ENCODE measurements at regions not wholly inside any gene's neighbourhood (a gene's known extent, or its start where the extent isn't known, plus 50 kb on each side); places are given as distances from the start of the nearest gene placed in this dataset.

DNA sequence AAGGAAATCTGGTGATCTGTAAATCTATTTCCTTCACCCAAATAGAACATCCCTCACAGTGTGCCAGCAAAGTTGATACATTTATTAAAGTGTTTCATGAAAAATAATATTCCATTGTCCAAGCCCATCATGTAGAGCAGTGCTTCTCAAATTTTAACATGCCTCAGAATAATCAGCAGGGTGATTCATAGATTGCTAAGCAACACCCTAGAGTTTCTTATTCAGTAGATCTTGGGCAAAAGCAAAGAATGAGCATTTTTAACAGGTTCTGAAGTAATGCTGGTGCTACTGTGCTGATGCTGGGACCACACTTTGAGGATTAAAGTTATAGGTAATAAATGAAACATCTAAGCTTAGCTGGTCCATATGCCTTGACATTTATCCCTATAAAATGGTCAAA lies 210.5 kb downstream of the ZIC4 start:
- H3K4me1 ChIP-seq (ENCODE audit: insufficient read depth), result no peaks in the 10 kb centered on the region
- no peak for DNase-seq (ENCODE audit: low spot score)
- H3K9me3 Mint-ChIP-seq, result peaks cover 2% of the 10 kb centered on the region; the same call in 2 of the 3 replicates
- H3K27me3 Mint-ChIP-seq (ENCODE audit: insufficient read depth, low read depth, poor library complexity), result no peaks in the 10 kb centered on the region
- TF ChIP-seq, protein P1, sequence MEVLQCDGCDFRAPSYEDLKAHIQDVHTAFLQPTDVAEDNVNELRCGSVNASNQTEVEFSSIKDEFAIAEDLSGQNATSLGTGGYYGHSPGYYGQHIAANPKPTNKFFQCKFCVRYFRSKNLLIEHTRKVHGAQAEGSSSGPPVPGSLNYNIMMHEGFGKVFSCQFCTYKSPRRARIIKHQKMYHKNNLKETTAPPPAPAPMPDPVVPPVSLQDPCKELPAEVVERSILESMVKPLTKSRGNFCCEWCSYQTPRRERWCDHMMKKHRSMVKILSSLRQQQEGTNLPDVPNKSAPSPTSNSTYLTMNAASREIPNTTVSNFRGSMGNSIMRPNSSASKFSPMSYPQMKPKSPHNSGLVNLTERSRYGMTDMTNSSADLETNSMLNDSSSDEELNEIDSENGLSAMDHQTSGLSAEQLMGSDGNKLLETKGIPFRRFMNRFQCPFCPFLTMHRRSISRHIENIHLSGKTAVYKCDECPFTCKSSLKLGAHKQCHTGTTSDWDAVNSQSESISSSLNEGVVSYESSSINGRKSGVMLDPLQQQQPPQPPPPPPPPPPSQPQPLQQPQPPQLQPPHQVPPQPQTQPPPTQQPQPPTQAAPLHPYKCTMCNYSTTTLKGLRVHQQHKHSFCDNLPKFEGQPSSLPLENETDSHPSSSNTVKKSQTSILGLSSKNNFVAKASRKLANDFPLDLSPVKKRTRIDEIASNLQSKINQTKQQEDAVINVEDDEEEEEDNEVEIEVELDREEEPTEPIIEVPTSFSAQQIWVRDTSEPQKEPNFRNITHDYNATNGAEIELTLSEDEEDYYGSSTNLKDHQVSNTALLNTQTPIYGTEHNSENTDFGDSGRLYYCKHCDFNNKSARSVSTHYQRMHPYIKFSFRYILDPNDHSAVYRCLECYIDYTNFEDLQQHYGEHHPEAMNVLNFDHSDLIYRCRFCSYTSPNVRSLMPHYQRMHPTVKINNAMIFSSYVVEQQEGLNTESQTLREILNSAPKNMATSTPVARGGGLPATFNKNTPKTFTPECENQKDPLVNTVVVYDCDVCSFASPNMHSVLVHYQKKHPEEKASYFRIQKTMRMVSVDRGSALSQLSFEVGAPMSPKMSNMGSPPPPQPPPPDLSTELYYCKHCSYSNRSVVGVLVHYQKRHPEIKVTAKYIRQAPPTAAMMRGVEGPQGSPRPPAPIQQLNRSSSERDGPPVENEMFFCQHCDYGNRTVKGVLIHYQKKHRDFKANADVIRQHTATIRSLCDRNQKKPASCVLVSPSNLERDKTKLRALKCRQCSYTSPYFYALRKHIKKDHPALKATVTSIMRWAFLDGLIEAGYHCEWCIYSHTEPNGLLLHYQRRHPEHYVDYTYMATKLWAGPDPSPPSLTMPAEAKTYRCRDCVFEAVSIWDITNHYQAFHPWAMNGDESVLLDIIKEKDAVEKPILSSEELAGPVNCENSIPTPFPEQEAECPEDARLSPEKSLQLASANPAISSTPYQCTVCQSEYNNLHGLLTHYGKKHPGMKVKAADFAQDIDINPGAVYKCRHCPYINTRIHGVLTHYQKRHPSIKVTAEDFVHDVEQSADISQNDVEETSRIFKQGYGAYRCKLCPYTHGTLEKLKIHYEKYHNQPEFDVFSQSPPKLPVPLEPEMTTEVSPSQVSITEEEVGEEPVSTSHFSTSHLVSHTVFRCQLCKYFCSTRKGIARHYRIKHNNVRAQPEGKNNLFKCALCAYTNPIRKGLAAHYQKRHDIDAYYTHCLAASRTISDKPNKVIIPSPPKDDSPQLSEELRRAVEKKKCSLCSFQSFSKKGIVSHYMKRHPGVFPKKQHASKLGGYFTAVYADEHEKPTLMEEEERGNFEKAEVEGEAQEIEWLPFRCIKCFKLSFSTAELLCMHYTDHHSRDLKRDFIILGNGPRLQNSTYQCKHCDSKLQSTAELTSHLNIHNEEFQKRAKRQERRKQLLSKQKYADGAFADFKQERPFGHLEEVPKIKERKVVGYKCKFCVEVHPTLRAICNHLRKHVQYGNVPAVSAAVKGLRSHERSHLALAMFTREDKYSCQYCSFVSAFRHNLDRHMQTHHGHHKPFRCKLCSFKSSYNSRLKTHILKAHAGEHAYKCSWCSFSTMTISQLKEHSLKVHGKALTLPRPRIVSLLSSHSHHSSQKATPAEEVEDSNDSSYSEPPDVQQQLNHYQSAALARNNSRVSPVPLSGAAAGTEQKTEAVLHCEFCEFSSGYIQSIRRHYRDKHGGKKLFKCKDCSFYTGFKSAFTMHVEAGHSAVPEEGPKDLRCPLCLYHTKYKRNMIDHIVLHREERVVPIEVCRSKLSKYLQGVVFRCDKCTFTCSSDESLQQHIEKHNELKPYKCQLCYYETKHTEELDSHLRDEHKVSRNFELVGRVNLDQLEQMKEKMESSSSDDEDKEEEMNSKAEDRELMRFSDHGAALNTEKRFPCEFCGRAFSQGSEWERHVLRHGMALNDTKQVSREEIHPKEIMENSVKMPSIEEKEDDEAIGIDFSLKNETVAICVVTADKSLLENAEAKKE (CRISPR knock-in tag; IDR thresholded peaks at IDR 0.05), result no peak
- TF ChIP-seq CREB1 (CRISPR knock-in tag; IDR thresholded peaks at IDR 0.05; ENCODE audit: low read depth) (no peak), EZH2 (IDR thresholded peaks at IDR 0.05; ENCODE audit: low read depth, unreplicated experiment) (no peak), ZNF114 (CRISPR knock-in tag; IDR thresholded peaks at IDR 0.05) (no peak), STAT1 (IDR thresholded peaks at IDR 0.05; ENCODE audit: unreplicated experiment) (no peak), ZNF331 (CRISPR knock-in tag; IDR thresholded peaks at IDR 0.05; ENCODE audit: low read depth) (no peak), EZH2phosphoT487 (IDR thresholded peaks at IDR 0.05; ENCODE audit: unreplicated experiment) (no peak), NANOG (IDR thresholded peaks at IDR 0.05; ENCODE audit: borderline replicate concordance) (no peak), POLR2AphosphoS5 (IDR thresholded peaks at IDR 0.05; ENCODE audit: low read depth) (no peak), JUNB (IDR thresholded peaks at IDR 0.05; ENCODE audit: unreplicated experiment) (no peak)
- TF ChIP-seq, protein P2, sequence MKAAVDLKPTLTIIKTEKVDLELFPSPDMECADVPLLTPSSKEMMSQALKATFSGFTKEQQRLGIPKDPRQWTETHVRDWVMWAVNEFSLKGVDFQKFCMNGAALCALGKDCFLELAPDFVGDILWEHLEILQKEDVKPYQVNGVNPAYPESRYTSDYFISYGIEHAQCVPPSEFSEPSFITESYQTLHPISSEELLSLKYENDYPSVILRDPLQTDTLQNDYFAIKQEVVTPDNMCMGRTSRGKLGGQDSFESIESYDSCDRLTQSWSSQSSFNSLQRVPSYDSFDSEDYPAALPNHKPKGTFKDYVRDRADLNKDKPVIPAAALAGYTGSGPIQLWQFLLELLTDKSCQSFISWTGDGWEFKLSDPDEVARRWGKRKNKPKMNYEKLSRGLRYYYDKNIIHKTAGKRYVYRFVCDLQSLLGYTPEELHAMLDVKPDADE (IDR thresholded peaks at IDR 0.05), result no peak
- TF ChIP-seq, protein P3, sequence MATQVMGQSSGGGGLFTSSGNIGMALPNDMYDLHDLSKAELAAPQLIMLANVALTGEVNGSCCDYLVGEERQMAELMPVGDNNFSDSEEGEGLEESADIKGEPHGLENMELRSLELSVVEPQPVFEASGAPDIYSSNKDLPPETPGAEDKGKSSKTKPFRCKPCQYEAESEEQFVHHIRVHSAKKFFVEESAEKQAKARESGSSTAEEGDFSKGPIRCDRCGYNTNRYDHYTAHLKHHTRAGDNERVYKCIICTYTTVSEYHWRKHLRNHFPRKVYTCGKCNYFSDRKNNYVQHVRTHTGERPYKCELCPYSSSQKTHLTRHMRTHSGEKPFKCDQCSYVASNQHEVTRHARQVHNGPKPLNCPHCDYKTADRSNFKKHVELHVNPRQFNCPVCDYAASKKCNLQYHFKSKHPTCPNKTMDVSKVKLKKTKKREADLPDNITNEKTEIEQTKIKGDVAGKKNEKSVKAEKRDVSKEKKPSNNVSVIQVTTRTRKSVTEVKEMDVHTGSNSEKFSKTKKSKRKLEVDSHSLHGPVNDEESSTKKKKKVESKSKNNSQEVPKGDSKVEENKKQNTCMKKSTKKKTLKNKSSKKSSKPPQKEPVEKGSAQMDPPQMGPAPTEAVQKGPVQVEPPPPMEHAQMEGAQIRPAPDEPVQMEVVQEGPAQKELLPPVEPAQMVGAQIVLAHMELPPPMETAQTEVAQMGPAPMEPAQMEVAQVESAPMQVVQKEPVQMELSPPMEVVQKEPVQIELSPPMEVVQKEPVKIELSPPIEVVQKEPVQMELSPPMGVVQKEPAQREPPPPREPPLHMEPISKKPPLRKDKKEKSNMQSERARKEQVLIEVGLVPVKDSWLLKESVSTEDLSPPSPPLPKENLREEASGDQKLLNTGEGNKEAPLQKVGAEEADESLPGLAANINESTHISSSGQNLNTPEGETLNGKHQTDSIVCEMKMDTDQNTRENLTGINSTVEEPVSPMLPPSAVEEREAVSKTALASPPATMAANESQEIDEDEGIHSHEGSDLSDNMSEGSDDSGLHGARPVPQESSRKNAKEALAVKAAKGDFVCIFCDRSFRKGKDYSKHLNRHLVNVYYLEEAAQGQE (IDR thresholded peaks at IDR 0.05; ENCODE audit: unreplicated experiment), result no peak
- TF ChIP-seq, protein P4, sequence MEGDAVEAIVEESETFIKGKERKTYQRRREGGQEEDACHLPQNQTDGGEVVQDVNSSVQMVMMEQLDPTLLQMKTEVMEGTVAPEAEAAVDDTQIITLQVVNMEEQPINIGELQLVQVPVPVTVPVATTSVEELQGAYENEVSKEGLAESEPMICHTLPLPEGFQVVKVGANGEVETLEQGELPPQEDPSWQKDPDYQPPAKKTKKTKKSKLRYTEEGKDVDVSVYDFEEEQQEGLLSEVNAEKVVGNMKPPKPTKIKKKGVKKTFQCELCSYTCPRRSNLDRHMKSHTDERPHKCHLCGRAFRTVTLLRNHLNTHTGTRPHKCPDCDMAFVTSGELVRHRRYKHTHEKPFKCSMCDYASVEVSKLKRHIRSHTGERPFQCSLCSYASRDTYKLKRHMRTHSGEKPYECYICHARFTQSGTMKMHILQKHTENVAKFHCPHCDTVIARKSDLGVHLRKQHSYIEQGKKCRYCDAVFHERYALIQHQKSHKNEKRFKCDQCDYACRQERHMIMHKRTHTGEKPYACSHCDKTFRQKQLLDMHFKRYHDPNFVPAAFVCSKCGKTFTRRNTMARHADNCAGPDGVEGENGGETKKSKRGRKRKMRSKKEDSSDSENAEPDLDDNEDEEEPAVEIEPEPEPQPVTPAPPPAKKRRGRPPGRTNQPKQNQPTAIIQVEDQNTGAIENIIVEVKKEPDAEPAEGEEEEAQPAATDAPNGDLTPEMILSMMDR (conservative IDR thresholded peaks at IDR 0.05; ENCODE audit: low read depth in 2 of 2), result no peak
- no peak for ATAC-seq
- no peaks in the 10 kb centered on the region for H4K20me1 ChIP-seq (replicated peaks; ENCODE audit: insufficient read depth)
- no peaks in the 10 kb centered on the region for H3K36me3 ChIP-seq (ENCODE audit: insufficient read depth)
- H3K27ac ChIP-seq (ENCODE audit: low read depth), result no peak overlapping the region
- no peaks in the 10 kb centered on the region for H3F3A ChIP-seq (replicated peaks; ENCODE audit: low read depth)
- no peaks in the 10 kb centered on the region for H3K27me3 ChIP-seq (ENCODE audit: insufficient read depth)
- no peak overlapping the region for H3K4me3 Mint-ChIP-seq
- H3K36me3 Mint-ChIP-seq (ENCODE audit: low read depth), result no peaks in the 10 kb centered on the region
- no peaks in the 10 kb centered on the region for H3K9me2 ChIP-seq (ENCODE audit: insufficient read depth)
- H3K4me3 ChIP-seq, result no peak overlapping the region
- no peaks in the 10 kb centered on the region for H3K4me1 Mint-ChIP-seq
- no peaks in the 10 kb centered on the region for H3K79me2 ChIP-seq (replicated peaks; ENCODE audit: insufficient read depth)
- no peak overlapping the region for H3K27ac Mint-ChIP-seq
- H2AFZ ChIP-seq, result no peak overlapping the region
- H3K4me2 ChIP-seq, result no peak overlapping the region
